SU-DHL-6 (cell line): ENCODE measurements at regions not wholly inside any gene's neighbourhood (a gene's known extent, or its start where the extent isn't known, plus 50 kb on each side); places are given as distances from the start of the nearest gene placed in this dataset.

ENCODE experiments used
- H2AFZ ChIP-seq: fragments of 200-600 bp; sonication (generic); 2 replicates; pipeline ENCODE4 v1.6.1; 2014; ENCODE audit warnings: low read depth, mild to moderate bottlenecking, moderate library complexity, mixed read lengths, antibody characterized with exemption, low read length; ENCODE audit not compliant: severe bottlenecking
- H3F3A ChIP-seq: fragments of 200-600 bp; shearing (Covaris generic); 2 replicates; pipeline ENCODE4 v1.6.0; 2016; ENCODE audit warnings: antibody characterized with exemption, mild to moderate bottlenecking; ENCODE audit not compliant: insufficient read depth
- H3K27ac ChIP-seq: fragments of 200-600 bp; sonication (generic); 2 replicates; pipeline ENCODE4 v1.5.1; 2016; ENCODE audit warnings: low read depth, mild to moderate bottlenecking, low read length, moderate library complexity, mixed read lengths
- H3K27me3 ChIP-seq: fragments of 200-600 bp; sonication (generic), shearing (Covaris generic); 2 replicates; pipeline ENCODE4 v1.6.0; 2014; ENCODE audit warnings: mild to moderate bottlenecking, low read length
- H3K36me3 ChIP-seq: fragments of 200-600 bp; sonication (generic); 2 replicates; pipeline ENCODE4 v1.6.1; 2014; ENCODE audit warnings: mild to moderate bottlenecking, low read length, mixed read lengths
- H3K4me2 ChIP-seq: fragments of 300-600, 200-600 bp; shearing (Covaris generic), sonication (generic); 2 replicates; pipeline ENCODE4 v1.6.0; 2014; ENCODE audit warnings: low read length, low read depth, mild to moderate bottlenecking; ENCODE audit not compliant: poor library complexity, severe bottlenecking
- H3K4me3 ChIP-seq: fragments of 200-600 bp; sonication (generic); 2 replicates; pipeline ENCODE4 v1.5.1; 2014; ENCODE audit warnings: antibody characterized with exemption, low read length, mild to moderate bottlenecking, mixed read lengths; ENCODE audit not compliant: insufficient read depth, poor library complexity, severe bottlenecking
- H3K79me2 ChIP-seq: fragments of 200-600 bp; sonication (generic); 2 replicates; pipeline ENCODE4 v1.6.1; 2014; ENCODE audit warnings: mild to moderate bottlenecking, low read length, moderate library complexity; ENCODE audit not compliant: insufficient read depth
- H3K9ac ChIP-seq: fragments of 200-600 bp; sonication (generic); 2 replicates; pipeline ENCODE4 v1.7.0; 2014; ENCODE audit warnings: mild to moderate bottlenecking, low read length
- H3K9me2 ChIP-seq: fragments of 200-600 bp; sonication (generic); replicated peaks from 2 replicates; pipeline ENCODE4 v1.6.1; 2014; ENCODE audit warnings: low read length; ENCODE audit not compliant: insufficient read depth
- H3K9me3 ChIP-seq: fragments of 200-600 bp; sonication (generic); 2 replicates; pipeline ENCODE4 v1.6.1; 2014; ENCODE audit warnings: low read length, mixed read lengths; ENCODE audit not compliant: insufficient read depth
- H4K20me1 ChIP-seq: fragments of 200-600 bp; sonication (generic); 2 replicates; pipeline ENCODE4 v1.6.1; 2014; ENCODE audit warnings: low read depth, mild to moderate bottlenecking, antibody characterized with exemption, low read length, moderate library complexity, mixed read lengths
- CTCF ChIP-seq: fragments of 200-600 bp; sonication (generic); IDR thresholded peaks from one replicate; pipeline ENCODE4 v1.5.1; 2017; ENCODE audit warnings: antibody characterized with exemption, mild to moderate bottlenecking, low read length, moderate library complexity; ENCODE audit not compliant: insufficient read depth, poor library complexity, severe bottlenecking
- EZH2phosphoT487 ChIP-seq: fragments of 200-600 bp; sonication (generic), shearing (Covaris generic); conservative IDR thresholded peaks from 2 replicates; pipeline ENCODE4 v1.6.1; 2018; ENCODE audit warnings: mild to moderate bottlenecking, antibody characterized with exemption, low read length, moderate library complexity, mixed read lengths

- H3K9me3 ChIP-seq, result no peaks in the 10 kb centered on the region
- 0 out of 2 replicates have a peak, but pooled peaks cover 4% of the 10 kb centered on the region for H3K27me3 ChIP-seq
- no peaks in the 10 kb centered on the region for H4K20me1 ChIP-seq
- H3K36me3 ChIP-seq, result no peaks in the 10 kb centered on the region
- H3K4me3 ChIP-seq, result no peak overlapping the region
- TF ChIP-seq CTCF (no peak), EZH2phosphoT487 (no peak)
- H3K27ac ChIP-seq, result no peak overlapping the region
- no peaks in the 10 kb centered on the region for H3K9me2 ChIP-seq
- H2AFZ ChIP-seq, result no peak overlapping the region
- H3K79me2 ChIP-seq, result no peaks in the 10 kb centered on the region
- no peak overlapping the region for H3K4me2 ChIP-seq
- H3F3A ChIP-seq, result no peaks in the 10 kb centered on the region
- no peak overlapping the region for H3K9ac ChIP-seq
These were observed 729.1 kb downstream of the TNS3 start for GRCh38 chr7:46852795-46853194.

GRCh38 chr7:46850563-46851330 is 731.2 kb downstream of the TNS3 start:
- H3K36me3 ChIP-seq, result no peaks in the 10 kb centered on the region
- no peak overlapping the region for H3K9ac ChIP-seq
- no peak overlapping the region for H3K4me3 ChIP-seq
- no peak for TF ChIP-seq EZH2phosphoT487
- TF ChIP-seq CTCF, result no peak
- H3K4me2 ChIP-seq, result no peak overlapping the region
- H3K27me3 ChIP-seq, result no peaks in the 10 kb centered on the region
- H2AFZ ChIP-seq, result no peak overlapping the region
- no peaks in the 10 kb centered on the region for H3K79me2 ChIP-seq
- H4K20me1 ChIP-seq, result no peaks in the 10 kb centered on the region
- no peaks in the 10 kb centered on the region for H3K9me3 ChIP-seq
- no peaks in the 10 kb centered on the region for H3F3A ChIP-seq
- no peak overlapping the region for H3K27ac ChIP-seq
- no peaks in the 10 kb centered on the region for H3K9me2 ChIP-seq

- no peak overlapping the region for H3K4me3 ChIP-seq
- no peaks in the 10 kb centered on the region for H3F3A ChIP-seq
- no peak overlapping the region for H3K4me2 ChIP-seq
- H3K9me2 ChIP-seq, result no peaks in the 10 kb centered on the region
- no peaks in the 10 kb centered on the region for H3K79me2 ChIP-seq
- H3K36me3 ChIP-seq, result no peaks in the 10 kb centered on the region
- no peaks in the 10 kb centered on the region for H3K27me3 ChIP-seq
- no peak overlapping the region for H3K9ac ChIP-seq
- TF ChIP-seq EZH2phosphoT487 (no peak), CTCF (no peak)
- H2AFZ ChIP-seq, result no peak overlapping the region
- no peaks in the 10 kb centered on the region for H4K20me1 ChIP-seq
- no peak overlapping the region for H3K27ac ChIP-seq
- no peaks in the 10 kb centered on the region for H3K9me3 ChIP-seq
These were observed 733.0 kb downstream of the TNS3 start for GRCh38 chr7:46848944-46849343.
